H1 (cell line): ENCODE measurements at regions not wholly inside any gene's neighbourhood (a gene's known extent, or its start where the extent isn't known, plus 50 kb on each side); places are given as distances from the start of the nearest gene placed in this dataset.

ENCODE experiments used
- CTCF ChIA-PET: fragments of 300-600 bp; sonication (Branson Sonifier 250); formaldehyde crosslinking; loops from one replicate; lab custom pipeline; 2021; ENCODE audit not compliant: partially characterized antibody; lab: Charles Lee
- POLR2A ChIA-PET: fragments of 300-600 bp; sonication (Branson Sonifier 250); formaldehyde crosslinking; loops from one replicate; lab custom pipeline; 2021; ENCODE audit warnings: inconsistent platforms; ENCODE audit not compliant: partially characterized antibody; lab: Charles Lee
- DNase-seq, 2 experiments: peaks; one replicate each; pipeline versions ENCODE4 v3.0.0 to v3.0.0-alpha.2; 2010 to 2022; ENCODE audit warnings: low spot score in 2 of 2, low read depth in 1 of 2, mixed read lengths in 1 of 2
- FAIRE-seq: peaks from 2 replicates; lab custom pipeline; 2011; peaks lifted over from hg19 to GRCh38; lab: Jason Lieb, UNC
- H2AFZ ChIP-seq: 2 replicates; pipeline ENCODE4 v1.8.1; 2012; ENCODE audit warnings: low read length, inconsistent platforms
- H2AK5ac ChIP-seq: 2 replicates; pipeline ENCODE4 v1.6.1; 2013; ENCODE audit warnings: low read depth, low read length
- H2BK120ac ChIP-seq: replicated peaks from 2 replicates; pipeline ENCODE3; 2013; ENCODE audit warnings: low read depth, low read length, inconsistent platforms
- H2BK12ac ChIP-seq: 2 replicates; pipeline ENCODE4 v1.6.1; 2013; ENCODE audit warnings: low read depth, low read length
- H2BK15ac ChIP-seq: 2 replicates; pipeline ENCODE4 v1.6.1; 2013; ENCODE audit warnings: low read length
- H2BK20ac ChIP-seq: 2 replicates; pipeline ENCODE4 v1.6.1; 2013; ENCODE audit warnings: low read length
- H2BK5ac ChIP-seq: 2 replicates; pipeline ENCODE4 v1.6.1; 2013; ENCODE audit warnings: low read depth, low read length
- H3K14ac ChIP-seq: 2 replicates; pipeline ENCODE4 v1.6.1; 2013; ENCODE audit warnings: inconsistent platforms; ENCODE audit not compliant: insufficient read length
- H3K18ac ChIP-seq: 2 replicates; pipeline ENCODE4 v1.6.1; 2013; ENCODE audit warnings: low read length; ENCODE audit errors: extremely low read depth
- H3K23ac ChIP-seq: 2 replicates; pipeline ENCODE4 v1.6.1; 2013; ENCODE audit warnings: inconsistent platforms; ENCODE audit not compliant: insufficient read length
- H3K23me2 ChIP-seq: 2 replicates; pipeline ENCODE4 v1.6.1; 2013; ENCODE audit warnings: low read depth, low read length
- H3K27ac ChIP-seq: 2 replicates; pipeline ENCODE4 v1.6.1; 2011; ENCODE audit warnings: low read depth, low read length, inconsistent platforms
- H3K27me3 ChIP-seq, 4 experiments: replicated peaks in 1 of 4; 1 replicate in 1 of 4; 2 replicates in 3 of 4; pipeline versions ENCODE4 v1.6.1 to v1.8.1; 2011 to 2013; ENCODE audit warnings: low read length in 3 of 4, mild to moderate bottlenecking in 3 of 4, inconsistent platforms in 2 of 4, mixed read lengths in 2 of 4, moderate library complexity in 1 of 4; ENCODE audit not compliant: control insufficient read depth in 3 of 4, insufficient read depth in 3 of 4; ENCODE audit errors: extremely low read depth in 1 of 4
- H3K36me3 ChIP-seq, 4 experiments: 2 replicates each; pipeline versions ENCODE4 v1.6.1 to v1.8.1; 2011 to 2013; ENCODE audit warnings: mild to moderate bottlenecking in 4 of 4, low read length in 3 of 4, moderate library complexity in 2 of 4, control low read depth in 1 of 4, inconsistent platforms in 1 of 4; ENCODE audit not compliant: insufficient read depth in 4 of 4, control insufficient read depth in 2 of 4
- H3K4ac ChIP-seq: replicated peaks from 2 replicates; pipeline ENCODE3; 2013; ENCODE audit warnings: low read length, low read depth, mixed read lengths, inconsistent platforms; ENCODE audit not compliant: insufficient read length
- H3K4me1 ChIP-seq, 4 experiments: replicated peaks in 1 of 4; 1 replicate in 1 of 4; 2 replicates in 3 of 4; pipeline versions ENCODE4 v1.6.1 to v1.8.1; 2011 to 2013; ENCODE audit warnings: low read length in 3 of 4, inconsistent platforms in 2 of 4, mixed read lengths in 1 of 4; ENCODE audit not compliant: insufficient read depth in 4 of 4, control insufficient read depth in 3 of 4
- H3K4me2 ChIP-seq, 2 experiments: 2 replicates each; pipeline versions ENCODE4 v1.6.1 to v1.8.1; 2011 to 2013; ENCODE audit warnings: low read depth in 2 of 2, low read length in 2 of 2, control low read depth in 1 of 2, inconsistent platforms in 1 of 2, mild to moderate bottlenecking in 1 of 2; ENCODE audit not compliant: insufficient read depth in 1 of 2
- H3K4me3 ChIP-seq, 4 experiments: fragments of 200-600, 300-600 bp in 1 of 4; sonication (generic), shearing (Covaris generic), sonication (Bioruptor Twin) in 1 of 4; 2 replicates each; pipeline versions ENCODE4 v1.5.1 to v1.8.1; 2011 to 2016; ENCODE audit warnings: low read length in 4 of 4, low read depth in 3 of 4, control low read depth in 2 of 4, inconsistent platforms in 2 of 4, mild to moderate bottlenecking in 2 of 4, mixed read lengths in 1 of 4, moderate library complexity in 1 of 4; ENCODE audit not compliant: insufficient read depth in 2 of 4; ENCODE audit errors: extremely low read depth in 1 of 4
- H3K56ac ChIP-seq: replicated peaks from 2 replicates; pipeline ENCODE3; 2013; ENCODE audit warnings: low read depth, mild to moderate bottlenecking, mixed read lengths, low read length, inconsistent platforms; ENCODE audit not compliant: insufficient read length
- H3K79me1 ChIP-seq: 2 replicates; pipeline ENCODE4 v1.6.1; 2013; ENCODE audit warnings: low read depth, low read length, control low read depth
- H3K79me2 ChIP-seq, 2 experiments: 2 replicates each; pipeline versions ENCODE4 v1.6.1 to v1.8.1; 2012 to 2013; ENCODE audit warnings: low read length in 2 of 2, mild to moderate bottlenecking in 2 of 2, inconsistent platforms in 1 of 2; ENCODE audit not compliant: insufficient read depth in 2 of 2, control insufficient read depth in 1 of 2
- H3K9ac ChIP-seq, 4 experiments: replicated peaks in 1 of 4; 1 replicate in 1 of 4; 2 replicates in 3 of 4; pipeline versions ENCODE4 v1.6.1 to v1.8.1; 2011 to 2013; ENCODE audit warnings: low read depth in 3 of 4, low read length in 3 of 4, control low read depth in 2 of 4, mild to moderate bottlenecking in 2 of 4, moderate library complexity in 2 of 4, inconsistent platforms in 1 of 4; ENCODE audit errors: extremely low read depth in 1 of 4
- H3K9me3 ChIP-seq, 2 experiments: 2 replicates each; pipeline versions ENCODE4 v1.6.1 to v1.8.1; 2012 to 2013; ENCODE audit warnings: mild to moderate bottlenecking in 2 of 2, moderate library complexity in 2 of 2, control low read depth in 1 of 2, inconsistent platforms in 1 of 2, low read depth in 1 of 2, low read length in 1 of 2, mixed read lengths in 1 of 2; ENCODE audit not compliant: insufficient read depth in 2 of 2
- H4K20me1 ChIP-seq, 2 experiments: replicated peaks in 1 of 2; 2 replicates each; pipeline versions ENCODE3 to v1.8.1; 2011 to 2013; ENCODE audit warnings: inconsistent platforms in 2 of 2, low read length in 2 of 2, mild to moderate bottlenecking in 1 of 2; ENCODE audit not compliant: insufficient read depth in 2 of 2, control insufficient read depth in 1 of 2
- H4K5ac ChIP-seq: 2 replicates; pipeline ENCODE4 v1.6.1; 2013; ENCODE audit warnings: low read length, low read depth, mixed read lengths, inconsistent platforms; ENCODE audit not compliant: insufficient read length
- H4K8ac ChIP-seq: 2 replicates; pipeline ENCODE4 v1.8.0; 2013; ENCODE audit warnings: mild to moderate bottlenecking, moderate library complexity, low read length, inconsistent platforms; ENCODE audit not compliant: insufficient read depth; ENCODE audit errors: extremely low read depth
- H4K91ac ChIP-seq: replicated peaks from 2 replicates; pipeline ENCODE3; 2013; ENCODE audit warnings: low read length, mixed read lengths, inconsistent platforms; ENCODE audit not compliant: insufficient read length
- CBX8 ChIP-seq: fragments of 300-800, 300-1000 bp; sonication (generic); IDR thresholded peaks from 2 replicates; pipeline ENCODE4 v1.7.1; 2016; ENCODE audit warnings: low read depth, low read length, borderline replicate concordance
- CHD2 ChIP-seq: IDR thresholded peaks from 2 replicates; pipeline ENCODE4 v1.6.1; 2012; ENCODE audit warnings: low read length, improper control_type of control experiment
- HDAC2 ChIP-seq, 2 experiments: fragments of 300-600 bp in 1 of 2; sonication (generic) in 1 of 2; IDR thresholded peaks; 2 replicates each; pipeline ENCODE4 v1.6.1; 2011 to 2012; ENCODE audit warnings: low read depth in 2 of 2, low read length in 2 of 2, mild to moderate bottlenecking in 2 of 2, moderate library complexity in 2 of 2, borderline replicate concordance in 1 of 2, inconsistent platforms in 1 of 2
- NANOG ChIP-seq: IDR thresholded peaks from 2 replicates; pipeline ENCODE4 v1.6.1; 2011; ENCODE audit warnings: low read length, low read depth, mild to moderate bottlenecking, inconsistent platforms; ENCODE audit not compliant: insufficient read depth, poor library complexity, severe bottlenecking
- RAD21 ChIP-seq, 2 experiments: IDR thresholded peaks in 1 of 2; conservative IDR thresholded peaks in 1 of 2; 2 replicates each; pipeline ENCODE4 v1.6.1; 2011; ENCODE audit warnings: low read depth in 2 of 2, low read length in 2 of 2, improper control_type of control experiment in 1 of 2, inconsistent platforms in 1 of 2, mild to moderate bottlenecking in 1 of 2, moderate library complexity in 1 of 2
- TEAD4 ChIP-seq: IDR thresholded peaks from 2 replicates; pipeline ENCODE4 v1.6.1; 2012; ENCODE audit warnings: low read depth, low read length, inconsistent platforms, mixed read lengths
- YY1 ChIP-seq: IDR thresholded peaks from 2 replicates; pipeline ENCODE4 v1.6.1; 2011; ENCODE audit warnings: low read depth, mild to moderate bottlenecking, low read length
- ZNF274 ChIP-seq: IDR thresholded peaks from 2 replicates; pipeline ENCODE4 v1.7.0; 2012; ENCODE audit warnings: low read length, borderline replicate concordance; ENCODE audit errors: extremely low read depth
- WGBS, 2 experiments: shearing (Covaris generic) in 1 of 2; methylation state at CpG; one replicate each; pipeline versions ENCODE4 v1.1.6 to v1.1.7; 2013 to 2015; ENCODE audit warnings: low lambda C conversion rate in 2 of 2, mixed read lengths in 2 of 2, inconsistent platforms in 1 of 2, low coverage in 1 of 2, missing lambda C conversion rate in 1 of 2; ENCODE audit not compliant: insufficient replicate concordance in 2 of 2, insufficient coverage in 1 of 2, insufficient read length in 1 of 2; ENCODE audit errors: extremely low coverage in 1 of 2, missing lambda C conversion rate in 1 of 2; 5-methylcytosine and 5-hydroxymethylcytosine counted together
- TF ChIP-seq, protein P1 (sequence below), 3 experiments: IDR thresholded peaks; 1 replicate in 2 of 3; 2 replicates in 1 of 3; pipeline versions ENCODE4 v1.5.1 to v1.6.1; 2011; ENCODE audit warnings: low read length in 3 of 3, mild to moderate bottlenecking in 3 of 3, inconsistent platforms in 2 of 3, low read depth in 1 of 3, moderate library complexity in 1 of 3; ENCODE audit not compliant: insufficient read depth in 1 of 3; ENCODE audit errors: control extremely low read depth in 1 of 3

DNA sequence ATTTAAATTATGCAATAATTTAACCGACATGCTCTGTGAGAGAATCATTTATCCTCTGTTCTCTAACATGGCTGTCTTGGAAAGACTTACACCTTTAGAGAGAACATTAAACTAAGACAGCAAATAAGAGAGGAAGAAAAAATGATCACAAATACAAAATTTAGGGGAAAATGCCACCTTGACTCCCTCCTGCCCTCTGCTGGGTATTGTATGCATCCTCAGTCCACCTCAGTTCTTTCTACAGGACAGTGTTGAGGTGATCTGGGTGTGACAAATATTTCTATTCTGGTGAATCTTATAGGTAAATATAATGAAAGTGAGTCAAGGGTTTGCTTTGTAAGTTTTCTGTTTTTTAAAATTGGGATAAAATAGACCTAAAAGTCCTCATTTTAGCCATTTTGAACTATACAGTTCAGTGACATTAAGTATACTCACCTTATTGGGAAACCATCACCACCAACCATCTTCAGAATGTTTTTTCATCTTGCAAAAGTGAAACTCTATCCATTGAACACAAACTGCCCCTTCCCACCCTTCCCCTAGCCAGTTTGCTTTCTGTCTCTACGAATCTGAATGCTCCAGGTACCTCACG is 61.5 kb upstream of the ELMO1 start:
- no peak overlapping the region for H4K8ac ChIP-seq
- no peaks in the 10 kb centered on the region for H3K9me3 ChIP-seq
- no peak overlapping the region for H2BK20ac ChIP-seq
- H3K27me3 ChIP-seq: no peaks in the 10 kb centered on the region
- TF ChIP-seq NANOG: no peak
- no peak for TF ChIP-seq YY1
- TF ChIP-seq TEAD4: no peak
- TF ChIP-seq, protein P1, sequence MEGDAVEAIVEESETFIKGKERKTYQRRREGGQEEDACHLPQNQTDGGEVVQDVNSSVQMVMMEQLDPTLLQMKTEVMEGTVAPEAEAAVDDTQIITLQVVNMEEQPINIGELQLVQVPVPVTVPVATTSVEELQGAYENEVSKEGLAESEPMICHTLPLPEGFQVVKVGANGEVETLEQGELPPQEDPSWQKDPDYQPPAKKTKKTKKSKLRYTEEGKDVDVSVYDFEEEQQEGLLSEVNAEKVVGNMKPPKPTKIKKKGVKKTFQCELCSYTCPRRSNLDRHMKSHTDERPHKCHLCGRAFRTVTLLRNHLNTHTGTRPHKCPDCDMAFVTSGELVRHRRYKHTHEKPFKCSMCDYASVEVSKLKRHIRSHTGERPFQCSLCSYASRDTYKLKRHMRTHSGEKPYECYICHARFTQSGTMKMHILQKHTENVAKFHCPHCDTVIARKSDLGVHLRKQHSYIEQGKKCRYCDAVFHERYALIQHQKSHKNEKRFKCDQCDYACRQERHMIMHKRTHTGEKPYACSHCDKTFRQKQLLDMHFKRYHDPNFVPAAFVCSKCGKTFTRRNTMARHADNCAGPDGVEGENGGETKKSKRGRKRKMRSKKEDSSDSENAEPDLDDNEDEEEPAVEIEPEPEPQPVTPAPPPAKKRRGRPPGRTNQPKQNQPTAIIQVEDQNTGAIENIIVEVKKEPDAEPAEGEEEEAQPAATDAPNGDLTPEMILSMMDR (IDR thresholded peaks at IDR 0.05; ENCODE audit: control extremely low read depth in 1 of 3, insufficient read depth in 1 of 3, low read depth in 1 of 3, low read length in 3 of 3): peak; percentile 36 to 77 (median 66)
- TF ChIP-seq ZNF274: no peak
- no peak for TF ChIP-seq HDAC2 (IDR thresholded peaks at IDR 0.05; ENCODE audit: borderline replicate concordance in 1 of 2, low read depth in 2 of 2, low read length in 2 of 2)
- TF ChIP-seq CHD2: no peak
- peak; percentile 74 to 77 for TF ChIP-seq RAD21 (IDR thresholded peaks at IDR 0.05 in 1 of 2, conservative IDR thresholded peaks at IDR 0.05 in 1 of 2; ENCODE audit: low read depth in 2 of 2, low read length in 2 of 2)
- TF ChIP-seq CBX8: no peak
- TF ChIP-seq, all 59 proteins: peak for 2
- Histone ChIP-seq H4K20me1 (no peaks in the 10 kb centered on the region), H3K79me2 (no peaks in the 10 kb centered on the region), H2AFZ (no peak overlapping the region), H2BK15ac (no peak overlapping the region), H3K27ac (no peak overlapping the region), H4K5ac (no peak overlapping the region), H3K79me1 (no peaks in the 10 kb centered on the region), H3K9ac (no peak overlapping the region), H2BK5ac (no peak overlapping the region), H3K23ac (no peak overlapping the region), H3K4me1 (no peaks in the 10 kb centered on the region; a peak in 1 of 7 replicates), H2AK5ac (no peak overlapping the region), H4K91ac (no peak overlapping the region), H3K14ac (no peak overlapping the region), H2BK12ac (no peak overlapping the region), H3K18ac (no peak overlapping the region), H3K4me3 (no peak overlapping the region), H3K23me2 (no peaks in the 10 kb centered on the region), H3K36me3 (no peaks in the 10 kb centered on the region), H3K4me2 (no peak overlapping the region), H3K4ac (no peak overlapping the region), H2BK120ac (no peak overlapping the region), H3K56ac (no peak overlapping the region)
- ChIA-PET POLR2A (interaction anchor here (1.0 kb wide), 1 partner anchor 8 kb away, joined by 3 read pairs; no protein-coding TSS in a partner anchor), CTCF (interaction anchor here (0.7 to 7.3 kb wide), 29 partner anchors 8 to 301 kb away, joined by 3 to 138 read pairs (median 4); no protein-coding TSS in a partner anchor)
- FAIRE-seq (peak; percentile 74), DNase-seq (no peak)
- 78% methylated on average over 3 of the region's 3 CpGs; no CpG with 5 or more reads in 1 of the 2 experiments for WGBS, 2 experiments
